ENCODE measurements at regions not wholly inside any gene's neighbourhood (a gene's known extent, or its start where the extent isn't known, plus 50 kb on each side); places are given as distances from the start of the nearest gene placed in this dataset.
"Not testable (repeated sequence)": the region's sequence is repeated elsewhere in the genome, so short reads cannot be mapped to it uniquely, and the experiment has no call there.

GRCh38 chr3:170814822-170815221 is 55.2 kb downstream of the RPL22L1 start:
- DNase-seq (ENCODE audit: low spot score): no peak

GRCh38 chr3:170813266-170813665 is 56.7 kb downstream of the RPL22L1 start:
- DNase-seq (ENCODE audit: low spot score): no peak

GRCh38 chr3:170811928-170812591 is 57.9 kb downstream of the RPL22L1 start:
- peak; percentile 57 for DNase-seq (ENCODE audit: low spot score)

DNA sequence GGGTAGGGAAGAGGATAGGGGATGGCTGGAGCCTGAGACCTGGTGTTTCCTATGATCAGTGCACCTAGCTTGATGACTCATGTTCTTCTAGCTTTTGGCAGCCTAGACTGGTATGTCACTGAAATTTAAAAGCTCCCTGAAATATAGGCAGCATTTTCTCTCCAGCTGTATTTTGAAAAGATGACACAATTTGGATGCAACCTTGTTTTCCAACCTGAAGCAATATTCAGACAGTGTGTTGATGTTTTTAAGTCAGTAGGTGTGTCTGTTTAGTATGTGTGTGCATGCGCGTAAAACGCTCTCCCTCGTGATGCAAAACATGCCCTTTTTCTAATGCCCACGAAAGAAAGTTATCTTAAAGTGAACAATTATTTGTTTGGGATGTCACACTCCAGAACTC is 58.5 kb downstream of the RPL22L1 start:
- DNase-seq (ENCODE audit: low spot score): no peak

- DNase-seq (ENCODE audit: low spot score): no peak
Measured at GRCh38 chr3:170809975-170810357, 60.0 kb downstream of the RPL22L1 start.

- DNase-seq (ENCODE audit: low spot score): peak; percentile 18
Measured at GRCh38 chr3:170809007-170809974, 60.7 kb downstream of the RPL22L1 start.

GRCh38 chr3:170808041-170808440 is 62.0 kb downstream of the RPL22L1 start:
- no peak for DNase-seq (ENCODE audit: low spot score)

- DNase-seq (ENCODE audit: low spot score): no peak
Measured at GRCh38 chr3:170806676-170807075, 63.3 kb downstream of the RPL22L1 start.

GRCh38 chr3:170806141-170806540 is 63.9 kb downstream of the RPL22L1 start:
- DNase-seq (ENCODE audit: low spot score): no peak

GRCh38 chr3:170805296-170805695 is 64.7 kb downstream of the RPL22L1 start:
- not testable (repeated sequence) for DNase-seq (ENCODE audit: low spot score)

GRCh38 chr3:170804634-170805033 is 65.4 kb downstream of the RPL22L1 start:
- DNase-seq (ENCODE audit: low spot score): not testable (repeated sequence)

- no peak for DNase-seq (ENCODE audit: low spot score)
Measured at GRCh38 chr3:170804078-170804477, 65.9 kb downstream of the RPL22L1 start.

- no peak for DNase-seq (ENCODE audit: low spot score)
Measured at GRCh38 chr3:170802164-170803151, 67.5 kb downstream of the RPL22L1 start.

DNA sequence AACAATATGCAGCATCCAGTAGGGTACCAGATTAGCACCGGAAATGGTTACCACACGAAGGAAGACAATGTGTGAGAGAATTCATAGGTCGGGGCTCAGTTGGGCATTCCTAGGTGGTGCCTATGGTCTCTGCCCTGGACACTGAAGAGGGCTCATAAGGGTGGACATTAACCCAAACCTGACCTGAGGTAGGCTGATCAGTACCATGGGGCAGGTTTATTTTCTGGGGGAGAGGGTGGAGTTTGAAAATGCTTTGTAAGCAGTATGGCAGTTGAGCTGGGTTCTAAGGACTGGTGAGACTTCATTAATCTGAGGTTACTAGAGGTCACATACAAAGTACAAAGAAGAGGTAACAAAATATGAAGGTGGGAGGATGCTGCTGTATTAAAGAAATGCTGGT is 68.4 kb downstream of the RPL22L1 start:
- DNase-seq (ENCODE audit: low spot score): no peak

DNA sequence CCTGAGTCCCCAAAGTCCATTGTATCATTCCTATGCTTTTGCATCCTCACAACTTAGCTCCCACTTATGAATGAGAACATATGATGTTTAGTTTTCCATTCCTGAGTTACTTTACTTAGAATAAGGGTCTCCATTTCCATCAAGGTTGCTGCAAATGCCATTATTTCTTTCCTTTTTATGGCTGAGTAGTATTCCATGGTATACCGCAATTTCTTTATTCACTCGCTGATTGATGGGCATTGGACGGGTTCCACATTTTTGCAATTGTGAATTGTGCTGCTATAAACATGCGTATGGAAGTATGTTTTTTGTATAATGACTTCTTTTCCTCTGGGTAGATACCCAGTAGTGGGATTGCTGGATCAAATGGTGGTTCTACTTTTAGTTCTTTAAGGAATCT is 69.7 kb downstream of the RPL22L1 start:
- DNase-seq (ENCODE audit: low spot score): not testable (repeated sequence)

GRCh38 chr3:170799009-170799408 is 71.0 kb downstream of the RPL22L1 start:
- no peak for DNase-seq (ENCODE audit: low spot score)

GRCh38 chr3:170797685-170798084 is 72.3 kb downstream of the RPL22L1 start:
- no peak for DNase-seq (ENCODE audit: low spot score)

- no peak for DNase-seq (ENCODE audit: low spot score)
Measured at GRCh38 chr3:170792471-170792870, 77.5 kb downstream of the RPL22L1 start.

DNA sequence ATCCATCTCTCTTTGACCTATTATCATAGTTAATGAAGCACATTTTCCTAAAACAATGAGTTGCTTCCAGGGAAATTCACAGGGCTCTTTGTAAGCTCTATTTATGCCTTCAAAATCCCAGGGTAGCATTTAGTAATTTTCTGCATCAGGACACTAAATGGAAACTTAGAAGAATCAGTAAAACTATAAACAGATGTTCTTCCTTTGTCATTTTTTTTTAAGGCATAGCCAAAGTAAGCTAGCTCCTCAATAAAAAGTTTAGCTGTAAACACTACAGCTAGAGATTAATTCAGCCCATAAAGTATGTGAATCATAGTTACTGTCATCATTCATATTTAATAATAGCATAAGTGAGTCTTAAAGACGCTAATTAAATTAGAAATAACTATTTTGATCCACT is 79.3 kb downstream of the RPL22L1 start:
- DNase-seq (ENCODE audit: low spot score): no peak

- DNase-seq (ENCODE audit: low spot score): no peak
Measured at GRCh38 chr3:170787464-170787863, 82.5 kb downstream of the RPL22L1 start.

- no peak for DNase-seq (ENCODE audit: low spot score)
Measured at GRCh38 chr3:170785454-170785853, 84.5 kb downstream of the RPL22L1 start.

DNA sequence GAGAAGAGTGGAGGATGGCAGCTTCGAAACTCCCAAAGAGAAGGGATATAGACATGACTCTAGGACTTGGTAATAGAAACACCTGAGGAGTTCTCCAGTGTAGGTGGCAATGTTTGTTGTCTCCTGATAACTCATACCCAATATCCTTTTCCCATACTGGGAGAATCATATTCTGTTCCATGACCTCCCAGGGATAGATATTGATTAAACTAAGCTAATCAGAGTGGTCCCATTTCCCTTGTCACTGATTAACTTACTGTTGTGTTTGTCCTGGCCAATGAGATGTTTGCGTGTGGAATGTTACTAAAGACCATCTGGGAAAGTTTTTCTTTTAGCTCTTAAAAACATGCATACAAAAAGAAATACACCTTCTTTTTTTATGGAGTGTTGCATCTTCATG is 85.6 kb downstream of the RPL22L1 start:
- no peak for DNase-seq (ENCODE audit: low spot score)
